ENCODE measurements at regions not wholly inside any gene's neighbourhood (a gene's known extent, or its start where the extent isn't known, plus 50 kb on each side); places are given as distances from the start of the nearest gene placed in this dataset.
"Not testable (repeated sequence)": the region's sequence is repeated elsewhere in the genome, so short reads cannot be mapped to it uniquely, and the experiment has no call there.

- intact Hi-C loops (cut with DNase I) = no loop called here
- no peak for ATAC-seq (ENCODE audit: poor library complexity)
- no peak for DNase-seq
Observed at GRCh38 chr1:37325509-37326437, 148.6 kb upstream of the ZC3H12A start.

GRCh38 chr1:37332126-37332525 is 142.3 kb upstream of the ZC3H12A start:
- ATAC-seq (ENCODE audit: poor library complexity) = no peak
- intact Hi-C loops (cut with DNase I) = no loop called here

GRCh38 chr1:37338658-37339057 is 135.7 kb upstream of the ZC3H12A start:
- DNase-seq (no peak), ATAC-seq (ENCODE audit: poor library complexity) (no peak)
- intact Hi-C loops (cut with DNase I) = no loop called here

More at GRCh38 chr1:37332126-37332525, 142.3 kb upstream of the ZC3H12A start:
- DNase-seq = no peak

GRCh38 chr1:37342736-37343135 is 131.6 kb upstream of the ZC3H12A start:
- DNase-seq (no peak), ATAC-seq (ENCODE audit: poor library complexity) (no peak)
- intact Hi-C loops (cut with DNase I) = no loop called here

GRCh38 chr1:37347104-37347649 is 127.2 kb upstream of the ZC3H12A start:
- DNase-seq (no peak), ATAC-seq (ENCODE audit: poor library complexity) (no peak)
- intact Hi-C loops (cut with DNase I) = no loop called here

- ATAC-seq (ENCODE audit: poor library complexity) (no peak), DNase-seq (no peak)
- intact Hi-C loops (cut with DNase I) = no loop called here
Observed at GRCh38 chr1:37353871-37354270, 120.5 kb upstream of the ZC3H12A start.

- intact Hi-C loops (cut with DNase I) = no loop called here
- no peak for DNase-seq
Observed at GRCh38 chr1:37354876-37355650, 119.3 kb upstream of the ZC3H12A start.

GRCh38 chr1:37358992-37359391 is 115.4 kb upstream of the ZC3H12A start:
- DNase-seq = no peak
- ATAC-seq (ENCODE audit: poor library complexity) = no peak
- intact Hi-C loops (cut with DNase I) = no loop called here

More at GRCh38 chr1:37354876-37355650, 119.3 kb upstream of the ZC3H12A start:
- ATAC-seq (ENCODE audit: poor library complexity) = no peak

- intact Hi-C loops (cut with DNase I) = no loop called here
- ATAC-seq (ENCODE audit: poor library complexity) (no peak), DNase-seq (no peak)
Observed at GRCh38 chr1:37360011-37360410, 114.4 kb upstream of the ZC3H12A start.

- ATAC-seq (ENCODE audit: poor library complexity) (no peak), DNase-seq (no peak)
- intact Hi-C loops (cut with DNase I) = no loop called here
Observed at GRCh38 chr1:37362594-37363385, 111.6 kb upstream of the ZC3H12A start.

- no peak for DNase-seq
- no peak for ATAC-seq (ENCODE audit: poor library complexity)
- intact Hi-C loops (cut with DNase I) = no loop called here
Observed at GRCh38 chr1:37363535-37363934, 110.8 kb upstream of the ZC3H12A start.

- ATAC-seq (ENCODE audit: poor library complexity); intact Hi-C loops (cut with DNase I); DNase-seq: not testable (repeated sequence)
Observed at GRCh38 chr1:37368665-37369315, 105.6 kb upstream of the ZC3H12A start.

- ATAC-seq (ENCODE audit: poor library complexity) = no peak
- intact Hi-C loops (cut with DNase I) = no loop called here
- no peak for DNase-seq
Observed at GRCh38 chr1:37372302-37372701, 102.1 kb upstream of the ZC3H12A start.

- ATAC-seq (ENCODE audit: poor library complexity) = no peak
- intact Hi-C loops (cut with DNase I) = no loop called here
Observed at GRCh38 chr1:37372711-37373110, 101.7 kb upstream of the ZC3H12A start.

GRCh38 chr1:37373413-37373812 is 101.0 kb upstream of the ZC3H12A start:
- ATAC-seq (ENCODE audit: poor library complexity) = no peak
- DNase-seq = no peak
- intact Hi-C loops (cut with DNase I) = no loop called here

More at GRCh38 chr1:37372711-37373110, 101.7 kb upstream of the ZC3H12A start:
- no peak for DNase-seq

GRCh38 chr1:37380546-37380945 is 93.8 kb upstream of the ZC3H12A start:
- ATAC-seq (ENCODE audit: poor library complexity); DNase-seq; intact Hi-C loops (cut with DNase I): not testable (repeated sequence)

- DNase-seq (no peak), ATAC-seq (ENCODE audit: poor library complexity) (no peak)
- intact Hi-C loops (cut with DNase I) = no loop called here
Observed at GRCh38 chr1:37387854-37388253, 86.5 kb upstream of the ZC3H12A start.

- ATAC-seq (ENCODE audit: poor library complexity) = no peak
- DNase-seq = no peak
- intact Hi-C loops (cut with DNase I) = no loop called here
Observed at GRCh38 chr1:37389327-37389726, 85.1 kb upstream of the ZC3H12A start.
